Calu3 (cell line): ENCODE measurements at regions not wholly inside any gene's neighbourhood (a gene's known extent, or its start where the extent isn't known, plus 50 kb on each side); places are given as distances from the start of the nearest gene placed in this dataset.

ENCODE experiments used
- BruUV-seq: library from RNA; stranded (reverse); fragments of 400-500 nt; replicated peaks from 2 replicates; lab custom pipeline; 2021; lab: Mats Ljungman, UMichigan
- CTCF ChIA-PET: fragments of 300-600 bp; sonication (Branson Sonifier 250); formaldehyde crosslinking; loops from one replicate; lab custom pipeline; 2022; ENCODE audit warnings: antibody characterized with exemption; lab: Charles Lee
- DNase-seq: peaks from one replicate; pipeline ENCODE4 v3.0.0; 2022
- H3K27ac Mint-ChIP-seq: one replicate; pipeline ENCODE4 v1.8.0; 2022; ENCODE audit warnings: mixed read lengths; ENCODE audit not compliant: unreplicated experiment
- H3K27me3 Mint-ChIP-seq: one replicate; pipeline ENCODE4 v1.8.0; 2022; ENCODE audit warnings: mixed read lengths; ENCODE audit not compliant: unreplicated experiment
- H3K36me3 Mint-ChIP-seq: one replicate; pipeline ENCODE4 v1.8.0; 2022; ENCODE audit warnings: mild to moderate bottlenecking, moderate library complexity, mixed read lengths; ENCODE audit not compliant: insufficient read depth, unreplicated experiment
- H3K4me1 Mint-ChIP-seq: one replicate; pipeline ENCODE4 v1.8.0; 2022; ENCODE audit warnings: mild to moderate bottlenecking, low read depth, mixed read lengths; ENCODE audit not compliant: unreplicated experiment
- H3K4me3 Mint-ChIP-seq: one replicate; pipeline ENCODE4 v1.8.0; 2022; ENCODE audit warnings: mild to moderate bottlenecking, low read depth, moderate library complexity, mixed read lengths; ENCODE audit not compliant: unreplicated experiment
- H3K9me3 Mint-ChIP-seq: one replicate; pipeline ENCODE4 v1.8.0; 2022; ENCODE audit warnings: low read depth, mixed read lengths; ENCODE audit not compliant: unreplicated experiment
- intact Hi-C: fragments of 100-400 bp; cut with micrococcal nuclease; formaldehyde crosslinking; loops from one replicate; pipeline ENCODE4 v1.10.0; 2022; ENCODE audit not compliant: unreplicated experiment
- TF ChIP-seq, protein P1 (sequence below): fragments of 200-600 bp; IDR thresholded peaks from one replicate; pipeline ENCODE4 v1.8.0; 2022; ENCODE audit warnings: antibody characterized with exemption; ENCODE audit not compliant: unreplicated experiment

DNA sequence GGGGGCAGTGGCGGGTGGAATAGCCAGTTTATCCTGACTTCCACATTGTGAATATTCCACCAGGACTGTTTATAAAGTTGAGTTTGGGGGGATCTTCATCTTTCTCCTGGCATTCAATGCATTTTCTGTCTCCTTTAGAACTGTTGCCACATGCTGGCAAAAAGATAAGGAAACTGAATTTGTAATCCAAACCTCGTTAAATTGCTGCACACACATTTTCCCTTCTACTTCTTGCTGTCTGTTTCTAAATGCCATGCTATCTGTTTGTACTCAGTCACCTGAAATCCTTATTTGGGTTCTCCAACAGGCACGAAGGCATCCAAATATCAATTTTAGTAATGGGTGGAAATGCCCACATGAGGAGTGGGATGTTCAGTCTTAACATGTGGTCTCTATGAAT is 180.2 kb upstream of the CCN2 start:
- Mint-ChIP-seq H3K9me3 (peaks cover 4% of the 10 kb centered on the region), H3K4me1 (peaks cover 16% of the 10 kb centered on the region), H3K27me3 (no peaks in the 10 kb centered on the region), H3K27ac (peak overlapping the region; percentile 93), H3K36me3 (no peaks in the 10 kb centered on the region), H3K4me3 (no peak overlapping the region)
- TF ChIP-seq, protein P1, sequence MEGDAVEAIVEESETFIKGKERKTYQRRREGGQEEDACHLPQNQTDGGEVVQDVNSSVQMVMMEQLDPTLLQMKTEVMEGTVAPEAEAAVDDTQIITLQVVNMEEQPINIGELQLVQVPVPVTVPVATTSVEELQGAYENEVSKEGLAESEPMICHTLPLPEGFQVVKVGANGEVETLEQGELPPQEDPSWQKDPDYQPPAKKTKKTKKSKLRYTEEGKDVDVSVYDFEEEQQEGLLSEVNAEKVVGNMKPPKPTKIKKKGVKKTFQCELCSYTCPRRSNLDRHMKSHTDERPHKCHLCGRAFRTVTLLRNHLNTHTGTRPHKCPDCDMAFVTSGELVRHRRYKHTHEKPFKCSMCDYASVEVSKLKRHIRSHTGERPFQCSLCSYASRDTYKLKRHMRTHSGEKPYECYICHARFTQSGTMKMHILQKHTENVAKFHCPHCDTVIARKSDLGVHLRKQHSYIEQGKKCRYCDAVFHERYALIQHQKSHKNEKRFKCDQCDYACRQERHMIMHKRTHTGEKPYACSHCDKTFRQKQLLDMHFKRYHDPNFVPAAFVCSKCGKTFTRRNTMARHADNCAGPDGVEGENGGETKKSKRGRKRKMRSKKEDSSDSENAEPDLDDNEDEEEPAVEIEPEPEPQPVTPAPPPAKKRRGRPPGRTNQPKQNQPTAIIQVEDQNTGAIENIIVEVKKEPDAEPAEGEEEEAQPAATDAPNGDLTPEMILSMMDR, result no peak
- no TSS peak for BruUV-seq
- intact Hi-C loops, result no loop called here
- CTCF ChIA-PET, result interaction anchor here (1.0 to 1.1 kb wide), 2 partner anchors 149 to 180 kb away, joined by 3 read pairs; partner anchors contain the start of gene CCN2
- no peak for DNase-seq

DNA sequence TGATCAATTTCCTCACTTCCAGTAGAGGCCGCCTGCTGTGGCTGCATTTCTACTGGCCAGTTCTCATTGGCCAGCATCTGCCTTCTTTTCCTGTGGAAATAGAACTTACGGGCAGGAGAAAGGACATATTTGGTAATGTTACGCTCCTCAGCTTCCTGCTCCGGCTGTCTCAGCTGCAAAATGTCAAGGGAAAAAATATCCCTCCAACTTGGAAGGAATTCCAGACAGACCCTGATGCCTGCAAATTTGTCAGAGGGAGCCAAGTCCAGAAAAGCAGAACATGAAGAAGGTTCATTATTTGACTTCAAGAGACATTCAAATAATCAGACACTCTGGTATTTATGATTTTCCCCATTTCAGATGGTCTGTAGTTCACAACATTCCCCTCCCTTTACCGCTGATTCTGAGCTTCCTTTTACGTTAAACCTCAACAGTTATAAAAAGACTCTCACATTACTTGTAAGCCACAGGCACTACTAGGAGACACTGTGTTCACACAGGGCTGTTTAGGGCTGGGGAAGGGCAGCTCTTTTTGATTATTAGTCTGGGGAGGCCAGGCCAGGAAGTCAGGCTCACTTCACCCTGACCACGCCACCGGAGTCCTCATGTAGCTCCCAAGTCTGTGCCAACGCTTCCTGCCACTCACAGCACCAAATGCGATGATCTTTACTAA is 179.6 kb upstream of the CCN2 start:
- H3K27ac Mint-ChIP-seq, result peak overlapping the region; percentile 93
- intact Hi-C loops, result no loop called here

DNA sequence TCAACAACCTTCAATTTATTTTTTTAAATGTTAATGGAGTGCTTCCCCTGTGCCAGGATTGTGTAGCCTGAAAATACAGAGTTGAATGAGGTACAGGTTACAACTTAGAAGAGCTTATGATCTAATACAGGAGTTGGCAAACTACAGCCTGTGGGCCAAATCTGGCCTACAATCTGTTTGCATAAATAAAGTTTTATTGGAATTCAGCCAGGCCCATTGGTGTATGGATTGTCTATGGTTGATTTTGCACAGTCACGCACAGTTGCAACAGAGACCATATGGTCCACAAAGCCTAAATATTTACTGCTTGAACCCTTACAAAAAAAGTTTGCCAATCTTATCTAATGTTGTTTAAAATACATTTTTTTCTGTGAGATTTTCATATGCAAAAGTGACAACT is 177.3 kb upstream of the CCN2 start:
- H3K4me1 Mint-ChIP-seq, result peaks cover 16% of the 10 kb centered on the region
- peaks cover 4% of the 10 kb centered on the region for H3K9me3 Mint-ChIP-seq
- H3K36me3 Mint-ChIP-seq, result no peaks in the 10 kb centered on the region
- no peaks in the 10 kb centered on the region for H3K27me3 Mint-ChIP-seq
- no peak overlapping the region for H3K27ac Mint-ChIP-seq
- intact Hi-C loops, result no loop called here
- TF ChIP-seq, protein P1, result no peak
- H3K4me3 Mint-ChIP-seq, result no peak overlapping the region
- no TSS peak for BruUV-seq
- DNase-seq, result no peak
- CTCF ChIA-PET, result no interaction called here

More for the DNA sequence above, 179.6 kb upstream of the CCN2 start:
- Mint-ChIP-seq H3K4me3 (no peak overlapping the region), H3K27me3 (no peaks in the 10 kb centered on the region), H3K4me1 (peaks cover 16% of the 10 kb centered on the region), H3K36me3 (no peaks in the 10 kb centered on the region), H3K9me3 (peaks cover 4% of the 10 kb centered on the region)
- TF ChIP-seq, protein P1, result no peak
- CTCF ChIA-PET, result interaction anchor here (1.0 kb wide), 1 partner anchor 149 kb away, joined by 3 read pairs; no protein-coding TSS in a partner anchor
- DNase-seq, result no peak
- BruUV-seq, result no TSS peak

DNA sequence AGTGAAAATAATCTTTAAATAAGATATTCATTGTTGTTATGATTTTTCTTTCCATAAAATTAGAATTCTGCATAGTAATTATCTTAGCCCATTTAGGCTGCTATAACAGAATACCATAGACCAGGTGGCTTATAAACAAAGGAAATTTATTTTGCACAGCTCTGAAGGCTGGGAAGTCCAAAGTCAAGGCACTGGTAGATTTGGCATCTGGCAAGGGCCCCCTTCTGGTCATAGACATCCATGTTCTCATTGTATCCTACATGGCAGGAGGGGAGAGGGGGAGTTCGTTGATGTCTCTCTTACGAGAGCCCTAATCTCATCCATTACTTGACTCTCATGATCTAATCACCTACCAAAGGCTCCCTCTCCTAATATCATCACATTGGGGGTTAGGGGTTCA is 175.0 kb upstream of the CCN2 start:
- Mint-ChIP-seq H3K4me3 (no peak overlapping the region), H3K4me1 (peaks cover 11% of the 10 kb centered on the region), H3K27me3 (no peaks in the 10 kb centered on the region), H3K27ac (no peak overlapping the region), H3K36me3 (no peaks in the 10 kb centered on the region), H3K9me3 (peaks cover 4% of the 10 kb centered on the region)
- DNase-seq, result no peak
- TF ChIP-seq, protein P1, result no peak
- no TSS peak for BruUV-seq
- CTCF ChIA-PET, result no interaction called here
- intact Hi-C loops, result no loop called here
